ENCODE measurements at regions not wholly inside any gene's neighbourhood (a gene's known extent, or its start where the extent isn't known, plus 50 kb on each side); places are given as distances from the start of the nearest gene placed in this dataset.

DNA sequence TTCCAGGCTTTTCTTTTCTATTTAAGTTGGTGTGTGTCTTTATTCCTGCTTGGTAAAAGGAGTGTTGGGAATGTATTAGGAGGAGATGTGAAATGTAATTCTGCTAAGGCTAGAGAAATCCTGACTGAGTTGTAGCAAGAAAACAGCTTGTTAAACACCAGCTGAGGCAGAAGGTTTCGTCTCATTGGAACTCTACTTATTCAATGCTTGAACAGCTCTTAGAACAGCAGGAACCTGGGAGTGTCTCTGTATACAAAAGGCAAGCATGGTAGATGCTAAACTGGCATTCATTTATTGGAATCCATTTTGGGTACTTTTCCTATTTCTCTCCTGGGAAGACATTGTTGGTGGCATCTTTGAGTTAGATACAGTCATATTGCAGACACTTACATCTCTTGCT lies 280.9 kb downstream of the HRH4 start:
- WGBS (ENCODE audit: insufficient coverage) = 83% methylated on average over 1 of the region's 1 CpG
- Mint-ChIP-seq H3K27me3 (ENCODE audit: low read depth in 3 of 3) (no peaks in the 10 kb centered on the region), H3K4me1 (no peaks in the 10 kb centered on the region), H3K9me3 (no peaks in the 10 kb centered on the region), H3K36me3 (no peaks in the 10 kb centered on the region), H3K27ac (no peak overlapping the region), H3K4me3 (no peak overlapping the region)
- no peak for DNase-seq
- Histone ChIP-seq H3K36me3 (replicated peaks in 1 of 2; ENCODE audit: control insufficient read depth in 1 of 2, insufficient read depth in 2 of 2, low read length in 2 of 2) (no peaks in the 10 kb centered on the region), H2AFZ (ENCODE audit: insufficient read depth, low read depth, low read length, poor library complexity, severe bottlenecking) (no peak overlapping the region), H3K9me3 (replicated peaks in 1 of 2; ENCODE audit: control insufficient read depth in 1 of 2, insufficient read depth in 1 of 2, low read length in 2 of 2) (no peaks in the 10 kb centered on the region), H3K79me2 (ENCODE audit: insufficient read depth, low read length) (no peaks in the 10 kb centered on the region), H3K4me2 (replicated peaks; ENCODE audit: extremely low read depth, low read length, poor library complexity, severe bottlenecking) (no peak overlapping the region), H3K27ac (ENCODE audit: low read depth in 1 of 2, low read length in 2 of 2) (no peak overlapping the region), H4K20me1 (ENCODE audit: insufficient read depth, low read length) (no peaks in the 10 kb centered on the region), H3K4me1 (ENCODE audit: control insufficient read depth in 1 of 2, insufficient read depth in 2 of 2, low read length in 2 of 2) (no peaks in the 10 kb centered on the region), H3K9ac (ENCODE audit: insufficient read depth, low read length, poor library complexity, severe bottlenecking) (no peak overlapping the region), H3K4me3 (replicated peaks in 1 of 3; ENCODE audit: low read depth in 2 of 3, low read length in 3 of 3) (no peak overlapping the region), H3K27me3 (ENCODE audit: control insufficient read depth in 2 of 2, insufficient read depth in 2 of 2, low read length in 2 of 2) (no peaks in the 10 kb centered on the region)
- TF ChIP-seq, protein P1, sequence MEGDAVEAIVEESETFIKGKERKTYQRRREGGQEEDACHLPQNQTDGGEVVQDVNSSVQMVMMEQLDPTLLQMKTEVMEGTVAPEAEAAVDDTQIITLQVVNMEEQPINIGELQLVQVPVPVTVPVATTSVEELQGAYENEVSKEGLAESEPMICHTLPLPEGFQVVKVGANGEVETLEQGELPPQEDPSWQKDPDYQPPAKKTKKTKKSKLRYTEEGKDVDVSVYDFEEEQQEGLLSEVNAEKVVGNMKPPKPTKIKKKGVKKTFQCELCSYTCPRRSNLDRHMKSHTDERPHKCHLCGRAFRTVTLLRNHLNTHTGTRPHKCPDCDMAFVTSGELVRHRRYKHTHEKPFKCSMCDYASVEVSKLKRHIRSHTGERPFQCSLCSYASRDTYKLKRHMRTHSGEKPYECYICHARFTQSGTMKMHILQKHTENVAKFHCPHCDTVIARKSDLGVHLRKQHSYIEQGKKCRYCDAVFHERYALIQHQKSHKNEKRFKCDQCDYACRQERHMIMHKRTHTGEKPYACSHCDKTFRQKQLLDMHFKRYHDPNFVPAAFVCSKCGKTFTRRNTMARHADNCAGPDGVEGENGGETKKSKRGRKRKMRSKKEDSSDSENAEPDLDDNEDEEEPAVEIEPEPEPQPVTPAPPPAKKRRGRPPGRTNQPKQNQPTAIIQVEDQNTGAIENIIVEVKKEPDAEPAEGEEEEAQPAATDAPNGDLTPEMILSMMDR (IDR thresholded peaks at IDR 0.05) = no peak
- intact Hi-C loops (cut with micrococcal nuclease) = no loop called here

DNA sequence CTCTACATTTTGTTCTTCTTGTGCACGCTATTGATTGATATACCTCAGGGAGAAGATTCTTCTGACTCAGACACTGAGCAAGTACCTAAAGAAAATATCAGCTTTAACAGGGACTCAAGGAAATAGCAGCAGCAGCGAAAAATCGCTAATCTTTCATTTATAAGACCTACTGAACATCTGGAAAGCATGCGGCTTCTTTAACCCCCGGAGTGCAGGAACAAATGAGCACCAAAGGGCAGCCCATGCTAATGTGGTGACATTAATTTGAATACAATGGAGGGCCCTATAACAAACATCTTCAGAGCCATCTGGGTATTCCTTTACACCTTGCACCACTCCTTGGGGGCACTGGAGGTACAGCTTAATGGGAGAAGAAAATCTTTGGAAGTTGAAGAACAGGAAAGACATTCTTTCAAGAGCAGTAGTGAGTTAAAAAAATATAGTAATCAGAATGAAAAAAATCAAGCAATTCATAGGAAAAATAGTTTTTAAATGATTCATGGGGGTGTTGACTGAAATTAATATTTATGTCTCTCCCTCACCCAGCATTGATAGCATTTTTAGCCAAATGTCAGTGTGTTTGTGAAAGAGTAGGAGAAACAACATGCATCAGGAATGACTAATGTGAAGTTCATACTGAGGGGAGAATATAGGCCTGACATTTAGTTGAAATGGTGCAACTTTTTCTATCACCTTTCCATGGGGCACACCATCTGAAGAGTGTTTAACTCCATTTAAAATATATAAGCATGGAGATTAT lies 281.7 kb downstream of the HRH4 start:
- TF ChIP-seq, protein P1 (IDR thresholded peaks at IDR 0.05) = no peak
- DNase-seq = no peak

More for the DNA sequence above, 281.7 kb downstream of the HRH4 start:
- H2AFZ ChIP-seq (ENCODE audit: insufficient read depth, low read depth, low read length, poor library complexity, severe bottlenecking) = no peak overlapping the region
- H3K4me1 Mint-ChIP-seq = no peaks in the 10 kb centered on the region
- no peaks in the 10 kb centered on the region for H3K4me1 ChIP-seq (ENCODE audit: control insufficient read depth in 1 of 2, insufficient read depth in 2 of 2, low read length in 2 of 2)
- H3K79me2 ChIP-seq (ENCODE audit: insufficient read depth, low read length) = no peaks in the 10 kb centered on the region
- no peak overlapping the region for H3K27ac ChIP-seq (ENCODE audit: low read depth in 1 of 2, low read length in 2 of 2)
- H3K27me3 Mint-ChIP-seq (ENCODE audit: low read depth in 3 of 3) = peaks cover 0 to 3% (median under 1%) of the 10 kb centered on the region in 3 donors
- no peaks in the 10 kb centered on the region for H3K9me3 ChIP-seq (replicated peaks in 1 of 2; ENCODE audit: control insufficient read depth in 1 of 2, insufficient read depth in 1 of 2, low read length in 2 of 2)
- no peak overlapping the region for H3K9ac ChIP-seq (ENCODE audit: insufficient read depth, low read length, poor library complexity, severe bottlenecking)
- H3K4me3 ChIP-seq (replicated peaks in 1 of 3; ENCODE audit: low read depth in 2 of 3, low read length in 3 of 3) = no peak overlapping the region
- H3K27me3 ChIP-seq (ENCODE audit: control insufficient read depth in 2 of 2, insufficient read depth in 2 of 2, low read length in 2 of 2) = no peaks in the 10 kb centered on the region
- no peak overlapping the region for H3K27ac Mint-ChIP-seq
- no peaks in the 10 kb centered on the region for H4K20me1 ChIP-seq (ENCODE audit: insufficient read depth, low read length)
- no peak overlapping the region for H3K4me3 Mint-ChIP-seq
- no peaks in the 10 kb centered on the region for H3K36me3 ChIP-seq (replicated peaks in 1 of 2; ENCODE audit: control insufficient read depth in 1 of 2, insufficient read depth in 2 of 2, low read length in 2 of 2)
- intact Hi-C loops (cut with micrococcal nuclease) = no loop called here
- no peak overlapping the region for H3K4me2 ChIP-seq (replicated peaks; ENCODE audit: extremely low read depth, low read length, poor library complexity, severe bottlenecking)
- H3K9me3 Mint-ChIP-seq = no peaks in the 10 kb centered on the region
- no peaks in the 10 kb centered on the region for H3K36me3 Mint-ChIP-seq
- 100% methylated on average over 1 of the region's 5 CpGs for WGBS (ENCODE audit: insufficient coverage)

Measured in CD14-positive monocyte (primary cell).